ENCODE measurements at regions not wholly inside any gene's neighbourhood (a gene's known extent, or its start where the extent isn't known, plus 50 kb on each side); places are given as distances from the start of the nearest gene placed in this dataset.

DNA sequence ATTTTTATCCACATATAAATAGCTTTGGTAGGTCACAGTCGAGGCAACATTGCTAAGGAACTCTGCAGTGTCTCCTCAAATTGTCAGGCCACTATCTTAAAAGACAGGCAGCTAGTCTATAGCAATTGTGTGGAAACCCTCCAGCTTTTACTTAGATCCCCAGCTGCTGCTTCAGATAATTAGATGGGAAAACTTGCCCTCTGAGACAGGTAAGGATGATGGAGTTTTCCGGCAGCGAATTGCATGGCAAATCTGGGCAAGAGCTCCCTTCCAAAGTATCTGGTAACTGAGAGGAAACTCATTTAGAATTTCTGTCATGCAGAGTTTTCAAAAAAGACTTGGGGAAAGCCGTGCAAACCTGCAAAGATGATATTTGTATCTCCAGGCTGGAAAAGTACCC lies 886.2 kb downstream of the UQCRFS1 start:
- Mint-ChIP-seq H3K27me3 (ENCODE audit: low read depth, poor library complexity) (peaks cover 22% of the 10 kb centered on the region), H3K27ac (no peak overlapping the region), H3K4me3 (no peak overlapping the region), H3K36me3 (ENCODE audit: low read depth) (no peaks in the 10 kb centered on the region), H3K4me1 (peaks cover 27% of the 10 kb centered on the region), H3K9me3 (peaks cover 20% of the 10 kb centered on the region)
- no peak for DNase-seq
- TF ChIP-seq CTCF (IDR thresholded peaks at IDR 0.05): no peak

DNA sequence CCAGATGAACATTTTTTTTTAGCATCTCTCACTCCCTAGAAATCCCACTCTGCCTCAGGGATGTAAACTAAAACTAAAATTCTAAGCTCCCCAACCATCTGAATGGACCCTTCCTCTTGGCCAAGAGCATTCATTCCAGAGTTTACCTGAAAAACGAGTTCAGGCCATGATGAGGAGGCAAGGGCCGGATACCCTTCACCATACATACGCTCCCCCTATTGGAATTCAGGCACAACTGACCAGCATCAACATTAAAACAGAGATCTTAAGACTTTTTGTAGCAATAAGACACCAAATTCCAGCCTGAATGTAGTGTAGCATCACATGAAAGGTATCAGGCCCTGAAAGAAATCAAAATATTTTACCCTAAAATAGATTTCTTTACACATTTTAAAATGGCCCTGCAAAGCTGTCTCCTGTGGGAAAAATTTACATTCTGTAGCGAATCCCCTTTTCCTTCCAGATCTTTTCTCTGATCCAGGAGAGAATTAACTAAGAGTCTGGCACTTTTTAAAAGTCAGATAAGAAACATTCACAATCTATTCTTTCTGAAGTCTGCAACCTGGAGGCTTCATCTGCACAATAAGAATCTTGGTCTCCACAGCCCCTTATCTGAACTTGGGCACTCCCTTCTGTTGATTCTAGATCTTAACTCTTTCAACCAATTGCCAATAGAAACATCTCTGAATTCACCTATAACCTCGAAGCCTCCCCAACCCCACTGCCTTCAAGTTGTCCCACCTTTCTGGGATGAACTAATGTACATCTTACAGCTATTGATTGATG lies 888.5 kb downstream of the UQCRFS1 start:
- peaks cover 42% of the 10 kb centered on the region for H3K4me1 Mint-ChIP-seq
- H3K27me3 Mint-ChIP-seq (ENCODE audit: low read depth, poor library complexity): peaks cover 12% of the 10 kb centered on the region
- no peaks in the 10 kb centered on the region for H3K36me3 Mint-ChIP-seq (ENCODE audit: low read depth)
- peak; percentile 19 for TF ChIP-seq CTCF (IDR thresholded peaks at IDR 0.05)
- H3K27ac Mint-ChIP-seq: no peak overlapping the region
- no peak overlapping the region for H3K4me3 Mint-ChIP-seq
- H3K9me3 Mint-ChIP-seq: peaks cover 12% of the 10 kb centered on the region
- no peak for DNase-seq

- H3K4me1 Mint-ChIP-seq: peaks cover 58% of the 10 kb centered on the region
- H3K27ac Mint-ChIP-seq: no peak overlapping the region
- no peak for DNase-seq
- H3K9me3 Mint-ChIP-seq: no peaks in the 10 kb centered on the region
- H3K27me3 Mint-ChIP-seq (ENCODE audit: low read depth, poor library complexity): peaks cover 4% of the 10 kb centered on the region
- H3K4me3 Mint-ChIP-seq: no peak overlapping the region
- no peaks in the 10 kb centered on the region for H3K36me3 Mint-ChIP-seq (ENCODE audit: low read depth)
- no peak for TF ChIP-seq CTCF (IDR thresholded peaks at IDR 0.05)
These were observed 890.0 kb downstream of the UQCRFS1 start for GRCh38 chr19:28322945-28323344.

GRCh38 chr19:28322491-28322890 lies 890.5 kb downstream of the UQCRFS1 start:
- Mint-ChIP-seq H3K27me3 (ENCODE audit: low read depth, poor library complexity) (peaks cover 4% of the 10 kb centered on the region), H3K4me3 (no peak overlapping the region), H3K9me3 (no peaks in the 10 kb centered on the region), H3K4me1 (peaks cover 58% of the 10 kb centered on the region), H3K27ac (peak overlapping the region; percentile 38), H3K36me3 (ENCODE audit: low read depth) (no peaks in the 10 kb centered on the region)
- no peak for TF ChIP-seq CTCF (IDR thresholded peaks at IDR 0.05)
- DNase-seq: no peak

GRCh38 chr19:28319918-28320317 lies 893.0 kb downstream of the UQCRFS1 start:
- Mint-ChIP-seq H3K4me3 (no peak overlapping the region), H3K27me3 (ENCODE audit: low read depth, poor library complexity) (peaks cover 11% of the 10 kb centered on the region), H3K4me1 (peaks cover 66% of the 10 kb centered on the region), H3K9me3 (no peaks in the 10 kb centered on the region), H3K27ac (no peak overlapping the region), H3K36me3 (ENCODE audit: low read depth) (no peaks in the 10 kb centered on the region)
- DNase-seq: no peak
- TF ChIP-seq CTCF (IDR thresholded peaks at IDR 0.05): no peak

DNA sequence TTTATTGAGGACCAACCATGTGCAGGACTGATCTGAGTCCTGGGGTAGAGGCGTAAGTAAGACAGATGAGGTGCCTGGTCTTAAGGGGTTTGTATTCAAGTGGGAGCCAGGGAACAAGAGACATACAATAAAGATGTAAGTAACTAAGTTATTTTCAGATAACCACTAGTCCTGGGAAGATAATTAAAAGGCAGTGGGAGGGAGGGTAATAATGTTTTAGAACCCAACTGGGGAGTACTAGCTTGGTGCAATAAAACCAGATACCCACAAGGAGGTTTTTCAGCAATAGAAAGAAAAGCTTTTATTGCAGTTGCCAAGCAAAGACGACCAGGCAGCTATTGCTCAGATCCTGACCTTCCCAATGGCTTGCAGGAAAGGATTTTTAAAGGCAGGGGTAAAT lies 893.7 kb downstream of the UQCRFS1 start:
- H3K9me3 Mint-ChIP-seq: no peaks in the 10 kb centered on the region
- no peaks in the 10 kb centered on the region for H3K36me3 Mint-ChIP-seq (ENCODE audit: low read depth)
- TF ChIP-seq CTCF (IDR thresholded peaks at IDR 0.05): no peak
- no peak overlapping the region for H3K4me3 Mint-ChIP-seq
- H3K4me1 Mint-ChIP-seq: peaks cover 71% of the 10 kb centered on the region
- peaks cover 9% of the 10 kb centered on the region for H3K27me3 Mint-ChIP-seq (ENCODE audit: low read depth, poor library complexity)
- peak overlapping the region; percentile 93 for H3K27ac Mint-ChIP-seq
- DNase-seq: no peak
